A549 (cell line): ENCODE measurements at regions not wholly inside any gene's neighbourhood (a gene's known extent, or its start where the extent isn't known, plus 50 kb on each side); places are given as distances from the start of the nearest gene placed in this dataset.

Experiments
- ATAC-seq, 2 experiments: fragments of 200-7000 bp in 1 of 2; fragments of >200 bp in 1 of 2; cut with Nextera tagmentation in 1 of 2; cut with Tn5 transposase in 1 of 2; 3 replicates each; pipeline versions ENCODE4 v1.8.0 to v1.9.1; 2018 to 2020; ENCODE audit warnings: mild to moderate bottlenecking in 1 of 2, moderate library complexity in 1 of 2
- CTCF ChIA-PET: fragments of 300-600 bp; sonication (Branson Sonifier 250); formaldehyde crosslinking; extraction: SDS; loops from one replicate; lab custom pipeline; 2021; ENCODE audit warnings: antibody characterized with exemption, inconsistent platforms; lab: Yijun Ruan, JAX
- POLR2A ChIA-PET: fragments of 350-600 bp; formaldehyde crosslinking; extraction: SDS; loops from one replicate; lab custom pipeline; 2021; ENCODE audit warnings: antibody characterized with exemption, inconsistent platforms; lab: Yijun Ruan, JAX
- DNase-seq, 2 experiments: peaks; one replicate each; pipeline versions ENCODE4 v3.0.0 to v3.0.0-alpha.2; 2011 to 2016; ENCODE audit warnings: low read depth in 1 of 2, low spot score in 1 of 2
- FAIRE-seq: peaks from 2 replicates; lab custom pipeline; 2011; peaks lifted over from hg19 to GRCh38; lab: Jason Lieb, UNC
- H3K27ac ChIP-seq, 2 experiments: fragments of >200 bp; sonication (Bioruptor Twin); formaldehyde crosslinking; 3 replicates each; pipeline ENCODE4 v1.5.1; 2016 to 2017
- H3K4me1 ChIP-seq: fragments of >200 bp; sonication (Bioruptor Twin); formaldehyde crosslinking; 3 replicates; pipeline ENCODE4 v1.6.1; 2016
- H3K4me2 ChIP-seq: fragments of >200 bp; sonication (Bioruptor Twin); formaldehyde crosslinking; 3 replicates; pipeline ENCODE4 v1.6.1; 2016
- H3K4me3 ChIP-seq: fragments of >200 bp; sonication (Bioruptor Twin); formaldehyde crosslinking; 3 replicates; pipeline ENCODE4 v1.5.1; 2016
- H3K9me3 ChIP-seq: fragments of >200 bp; sonication (Bioruptor Twin); formaldehyde crosslinking; 3 replicates; pipeline ENCODE4 v1.6.1; 2016
- BCL3 ChIP-seq: fragments of >200 bp; sonication (Bioruptor Twin); formaldehyde crosslinking; IDR thresholded peaks from 3 replicates; pipeline ENCODE4 v1.6.1; 2016
- BHLHE40 ChIP-seq: IDR thresholded peaks from 2 replicates; pipeline ENCODE4 v1.6.1; 2012; ENCODE audit warnings: low read depth, low read length, inconsistent platforms
- CEBPB ChIP-seq, 2 experiments: fragments of >200 bp in 1 of 2; sonication (Bioruptor Twin) in 1 of 2; formaldehyde crosslinking in 1 of 2; IDR thresholded peaks; 2 replicates each; pipeline ENCODE4 v1.6.1; 2012 to 2016
- CHD2 ChIP-seq: fragments of 150-350 bp; IDR thresholded peaks from 2 replicates; pipeline ENCODE4 v1.6.1; 2014; ENCODE audit warnings: low read length; ENCODE audit not compliant: partially characterized antibody
- CTCF ChIP-seq: fragments of >200 bp; sonication (Bioruptor Twin); formaldehyde crosslinking; IDR thresholded peaks from 3 replicates; pipeline ENCODE4 v1.5.1; 2016
- EHMT2 ChIP-seq: fragments of 200-600 bp; sonication (generic); IDR thresholded peaks from 2 replicates; pipeline ENCODE4 v1.6.1; 2016; ENCODE audit warnings: antibody characterized with exemption, low read depth, mild to moderate bottlenecking, moderate library complexity
- FOSL2 ChIP-seq, 2 experiments: fragments of 450-650 bp in 1 of 2; fragments of >200 bp in 1 of 2; sonication (Bioruptor Twin) in 1 of 2; formaldehyde crosslinking; IDR thresholded peaks; 2 replicates each; pipeline versions ENCODE4 v1.5.0 to v1.6.1; 2016 to 2020; ENCODE audit warnings: mild to moderate bottlenecking in 1 of 2, moderate library complexity in 1 of 2
- FOXS1 ChIP-seq: fragments of 250-450 bp; sonication (Bioruptor Pico); IDR thresholded peaks from 2 replicates; pipeline ENCODE4 v1.5.0; 2020; ENCODE audit warnings: mild to moderate bottlenecking, moderate library complexity
- GATA3 ChIP-seq: IDR thresholded peaks from 2 replicates; pipeline ENCODE4 v1.6.1; 2012; ENCODE audit warnings: borderline replicate concordance
- HEYL ChIP-seq: fragments of 250-450 bp; sonication (Bioruptor Pico); IDR thresholded peaks from 2 replicates; pipeline ENCODE4 v1.8.0; 2021; ENCODE audit warnings: mild to moderate bottlenecking, moderate library complexity
- HOXA7 ChIP-seq: fragments of 250-450 bp; sonication (Bioruptor Pico); IDR thresholded peaks from 2 replicates; pipeline ENCODE4 v1.5.0; 2020; ENCODE audit warnings: mild to moderate bottlenecking, moderate library complexity
- HOXB5 ChIP-seq: fragments of 250-450 bp; sonication (Bioruptor Pico); IDR thresholded peaks from 2 replicates; pipeline ENCODE4 v1.5.0; 2020; ENCODE audit warnings: mild to moderate bottlenecking, moderate library complexity
- JUNB ChIP-seq: fragments of >200 bp; sonication (Bioruptor Twin); formaldehyde crosslinking; IDR thresholded peaks from 2 replicates; pipeline ENCODE4 v1.6.1; 2016
- KDM1A ChIP-seq: fragments of 200-600 bp; sonication (generic); IDR thresholded peaks from 2 replicates; pipeline ENCODE4 v1.6.1; 2016; ENCODE audit warnings: low read depth, mild to moderate bottlenecking
- MAX ChIP-seq: IDR thresholded peaks from 2 replicates; pipeline ENCODE4 v1.6.1; 2012
- MYC ChIP-seq: IDR thresholded peaks from 2 replicates; pipeline ENCODE4 v1.6.1; 2012; ENCODE audit warnings: mild to moderate bottlenecking, inconsistent platforms, low read length, improper control_type of control experiment, borderline replicate concordance
- REST ChIP-seq: fragments of 200-600 bp; sonication (generic); IDR thresholded peaks from 2 replicates; pipeline ENCODE4 v1.6.1; 2016; ENCODE audit warnings: antibody characterized with exemption, mild to moderate bottlenecking, moderate library complexity
- RNF2 ChIP-seq: fragments of 200-600 bp; sonication (generic); IDR thresholded peaks from 2 replicates; pipeline ENCODE4 v1.6.1; 2016; ENCODE audit warnings: low read depth, mild to moderate bottlenecking, antibody characterized with exemption, moderate library complexity, borderline replicate concordance
- SREBF2 ChIP-seq: fragments of 450-650 bp; IDR thresholded peaks from 2 replicates; pipeline ENCODE4 v1.6.1; 2014; ENCODE audit warnings: mild to moderate bottlenecking, moderate library complexity
- TP53 ChIP-seq: fragments of 250-450 bp; sonication (Bioruptor Pico); IDR thresholded peaks from 2 replicates; pipeline ENCODE4 v1.5.0; 2021; ENCODE audit warnings: mild to moderate bottlenecking, moderate library complexity
- ZC3H11A ChIP-seq: fragments of 450-650 bp; IDR thresholded peaks from 2 replicates; pipeline ENCODE4 v1.6.1; 2014; ENCODE audit warnings: antibody characterized with exemption, mild to moderate bottlenecking
- ZNF302 ChIP-seq: fragments of 250-450 bp; sonication (Bioruptor Pico); IDR thresholded peaks from 2 replicates; pipeline ENCODE4 v1.9.0; 2021; ENCODE audit warnings: inconsistent platforms, mild to moderate bottlenecking, moderate library complexity
- ZSCAN20 ChIP-seq: fragments of 250-450 bp; sonication (Bioruptor Pico); IDR thresholded peaks from 2 replicates; pipeline ENCODE4 v1.8.0; 2022; ENCODE audit warnings: mild to moderate bottlenecking, moderate library complexity
- WGBS: methylation state at CpG from one replicate; pipeline ENCODE4 v1.1.6; 2017; ENCODE audit errors: missing lambda C conversion rate; 5-methylcytosine and 5-hydroxymethylcytosine counted together

- WGBS, result 76% methylated on average over 7 of the region's 9 CpGs
- H3K4me2 ChIP-seq, result no peak overlapping the region
- no peak overlapping the region for H3K27ac ChIP-seq
- no peak overlapping the region for H3K4me3 ChIP-seq
- TF ChIP-seq SREBF2, result no peak
- no peak for TF ChIP-seq BHLHE40
- no peak for TF ChIP-seq FOXS1 (CRISPR knock-in tag)
- no peak for TF ChIP-seq ZSCAN20 (CRISPR knock-in tag)
- TF ChIP-seq HEYL, result no peak
- TF ChIP-seq HOXA7 (CRISPR knock-in tag), result no peak
- no peak for TF ChIP-seq CHD2
- TF ChIP-seq ZC3H11A, result no peak
- CTCF ChIA-PET, result interaction anchor here (1.5 to 4.7 kb wide), 2 partner anchors 13 to 37 kb away, joined by 4 to 20 read pairs; no protein-coding TSS in a partner anchor
- H3K4me1 ChIP-seq, result no peaks in the 10 kb centered on the region
- POLR2A ChIA-PET, result no interaction called here
- DNase-seq (no peak), ATAC-seq (no peak), FAIRE-seq (no peak)
- H3K9me3 ChIP-seq, result no peaks in the 10 kb centered on the region
Observed at GRCh38 chr11:8315954-8316353, 52.3 kb upstream of the LMO1 start.

- WGBS, result 90% methylated on average over 18 of the region's 18 CpGs
- TF ChIP-seq MAX (no peak), GATA3 (no peak), BCL3 (no peak), EHMT2 (no peak), CTCF (no peak), JUNB (no peak), RNF2 (no peak)
- CTCF ChIA-PET, result interaction anchor here (0.7 to 4.7 kb wide), 2 partner anchors 9 to 13 kb away, joined by 5 to 20 read pairs; no protein-coding TSS in a partner anchor
- Histone ChIP-seq H3K4me2 (no peak overlapping the region), H3K27ac (no peak overlapping the region), H3K9me3 (no peaks in the 10 kb centered on the region), H3K4me1 (no peaks in the 10 kb centered on the region), H3K4me3 (no peak overlapping the region)
- no peak for DNase-seq
- no peak for ATAC-seq
- POLR2A ChIA-PET, result no interaction called here
- no peak for FAIRE-seq
Observed at GRCh38 chr11:8315463-8315862, 51.8 kb upstream of the LMO1 start.

GRCh38 chr11:8314916-8315315, 51.2 kb upstream of the LMO1 start:
- Histone ChIP-seq H3K27ac (no peak overlapping the region), H3K4me1 (no peaks in the 10 kb centered on the region), H3K9me3 (no peaks in the 10 kb centered on the region), H3K4me2 (no peak overlapping the region)
- FAIRE-seq (no peak), ATAC-seq (no peak), DNase-seq (no peak)
- POLR2A ChIA-PET, result no interaction called here
- 20% methylated on average over 4 of the region's 7 CpGs for WGBS
- TF ChIP-seq CEBPB (IDR thresholded peaks at IDR 0.05) (no peak), ZNF302 (CRISPR knock-in tag) (no peak), FOSL2 (IDR thresholded peaks at IDR 0.05) (no peak), FOSL2 (CRISPR knock-in tag; IDR thresholded peaks at IDR 0.05) (no peak), MYC (no peak), JUNB (no peak), MAX (no peak), REST (no peak), KDM1A (no peak), BCL3 (no peak), TP53 (no peak), HOXB5 (no peak)
- TF ChIP-seq, all 56 proteins: peak for 0
- H3K4me3 ChIP-seq, result no peak overlapping the region
- CTCF ChIA-PET, result interaction anchor here (0.7 to 4.7 kb wide), 2 partner anchors 9 to 14 kb away, joined by 5 to 20 read pairs; no protein-coding TSS in a partner anchor
